DND-41 (cell line): ENCODE measurements at regions not wholly inside any gene's neighbourhood (a gene's known extent, or its start where the extent isn't known, plus 50 kb on each side); places are given as distances from the start of the nearest gene placed in this dataset.

Experiments
- EZH2 ChIP-seq: IDR thresholded peaks from 3 replicates; pipeline ENCODE4 v1.6.1; 2012; ENCODE audit warnings: borderline replicate concordance, low read depth, mild to moderate bottlenecking, moderate library complexity, low read length, inconsistent platforms; ENCODE audit not compliant: severe bottlenecking
- TF ChIP-seq, protein P1 (sequence below): IDR thresholded peaks from 2 replicates; pipeline ENCODE4 v1.5.1; 2012; ENCODE audit warnings: borderline replicate concordance, low read length, moderate library complexity, mild to moderate bottlenecking; ENCODE audit not compliant: poor library complexity, severe bottlenecking; ENCODE audit errors: extremely low read depth

DNA sequence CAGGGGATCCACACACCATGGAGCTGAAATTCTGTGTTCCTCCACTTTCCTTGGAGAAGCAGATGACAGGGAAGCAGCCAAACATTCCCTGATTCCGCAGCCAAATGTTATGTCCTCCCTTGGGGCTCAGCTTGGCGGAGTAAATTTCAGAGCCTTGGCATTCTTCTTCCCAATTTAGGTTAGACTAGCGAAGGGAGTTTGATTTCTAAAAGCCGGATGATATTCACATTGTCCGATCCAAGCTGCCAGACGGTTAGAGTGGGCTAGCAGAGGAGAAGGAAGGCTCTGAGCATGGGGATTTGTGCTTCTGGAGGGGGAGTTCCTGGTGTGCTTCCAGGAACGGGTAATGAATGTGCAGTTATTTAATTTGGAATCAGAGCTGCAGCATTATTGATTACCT, 380.4 kb upstream of the EEF2KMT start:
- TF ChIP-seq, protein P1, sequence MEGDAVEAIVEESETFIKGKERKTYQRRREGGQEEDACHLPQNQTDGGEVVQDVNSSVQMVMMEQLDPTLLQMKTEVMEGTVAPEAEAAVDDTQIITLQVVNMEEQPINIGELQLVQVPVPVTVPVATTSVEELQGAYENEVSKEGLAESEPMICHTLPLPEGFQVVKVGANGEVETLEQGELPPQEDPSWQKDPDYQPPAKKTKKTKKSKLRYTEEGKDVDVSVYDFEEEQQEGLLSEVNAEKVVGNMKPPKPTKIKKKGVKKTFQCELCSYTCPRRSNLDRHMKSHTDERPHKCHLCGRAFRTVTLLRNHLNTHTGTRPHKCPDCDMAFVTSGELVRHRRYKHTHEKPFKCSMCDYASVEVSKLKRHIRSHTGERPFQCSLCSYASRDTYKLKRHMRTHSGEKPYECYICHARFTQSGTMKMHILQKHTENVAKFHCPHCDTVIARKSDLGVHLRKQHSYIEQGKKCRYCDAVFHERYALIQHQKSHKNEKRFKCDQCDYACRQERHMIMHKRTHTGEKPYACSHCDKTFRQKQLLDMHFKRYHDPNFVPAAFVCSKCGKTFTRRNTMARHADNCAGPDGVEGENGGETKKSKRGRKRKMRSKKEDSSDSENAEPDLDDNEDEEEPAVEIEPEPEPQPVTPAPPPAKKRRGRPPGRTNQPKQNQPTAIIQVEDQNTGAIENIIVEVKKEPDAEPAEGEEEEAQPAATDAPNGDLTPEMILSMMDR = no peak
- no peak for TF ChIP-seq EZH2
